Anterior cingulate cortex (tissue), 58 donors: ENCODE measurements at regions not wholly inside any gene's neighbourhood (a gene's known extent, or its start where the extent isn't known, plus 50 kb on each side); places are given as distances from the start of the nearest gene placed in this dataset.

Experiments
- DNase-seq, 58 donors: peaks; one replicate each; lab custom pipeline; 2025; lab: John Stamatoyannopoulos, UW

- no peak for DNase-seq
These were observed 547.8 kb upstream of the TBL1XR1 start for GRCh38 chr3:177744873-177745606.

GRCh38 chr3:177745607-177746005 is 548.3 kb upstream of the TBL1XR1 start:
- DNase-seq: no peak

- no peak for DNase-seq
These were observed 549.2 kb upstream of the TBL1XR1 start for GRCh38 chr3:177746337-177746933.

GRCh38 chr3:177749836-177750235 is 552.6 kb upstream of the TBL1XR1 start:
- no peak for DNase-seq

GRCh38 chr3:177750436-177750835 is 553.2 kb upstream of the TBL1XR1 start:
- no peak for DNase-seq

GRCh38 chr3:177751770-177752169 is 554.5 kb upstream of the TBL1XR1 start:
- no peak for DNase-seq

- no peak for DNase-seq
These were observed 555.5 kb upstream of the TBL1XR1 start for GRCh38 chr3:177752831-177753230.

- peak in 1 of 58 donors; percentile 5 for DNase-seq
These were observed 556.3 kb upstream of the TBL1XR1 start for GRCh38 chr3:177753451-177754155.

GRCh38 chr3:177754508-177754921 is 557.2 kb upstream of the TBL1XR1 start:
- no peak for DNase-seq

- no peak for DNase-seq
These were observed 560.8 kb upstream of the TBL1XR1 start for GRCh38 chr3:177758126-177758525.

GRCh38 chr3:177760803-177761202 is 563.5 kb upstream of the TBL1XR1 start:
- DNase-seq: no peak

- no peak for DNase-seq
These were observed 567.2 kb upstream of the TBL1XR1 start for GRCh38 chr3:177764377-177764912.

- no peak for DNase-seq
These were observed 567.7 kb upstream of the TBL1XR1 start for GRCh38 chr3:177764933-177765332.

GRCh38 chr3:177770383-177771230 is 573.3 kb upstream of the TBL1XR1 start:
- DNase-seq: no peak

- no peak for DNase-seq
These were observed 574.5 kb upstream of the TBL1XR1 start for GRCh38 chr3:177771780-177772179.

GRCh38 chr3:177772908-177773557 is 575.8 kb upstream of the TBL1XR1 start:
- no peak for DNase-seq

GRCh38 chr3:177773717-177774116 is 576.4 kb upstream of the TBL1XR1 start:
- no peak for DNase-seq

GRCh38 chr3:177776661-177777101 is 579.4 kb upstream of the TBL1XR1 start:
- peak in 1 of 58 donors; percentile 2 for DNase-seq

- peak in 24 of 58 donors; percentile 3 to 47 (median 22) for DNase-seq
These were observed 580.4 kb upstream of the TBL1XR1 start for GRCh38 chr3:177777699-177778098.

- DNase-seq: no peak
These were observed 581.4 kb upstream of the TBL1XR1 start for GRCh38 chr3:177778633-177779032.
